Body of pancreas (tissue), 4 donors: ENCODE measurements at regions not wholly inside any gene's neighbourhood (a gene's known extent, or its start where the extent isn't known, plus 50 kb on each side); places are given as distances from the start of the nearest gene placed in this dataset.
"Not testable (repeated sequence)": the region's sequence is repeated elsewhere in the genome, so short reads cannot be mapped to it uniquely, and the experiment has no call there.

ENCODE experiments used
- ATAC-seq: fragments of 150-250 bp; one replicate; pipeline ENCODE4 v1.9.1; 2016
- DNase-seq, 4 donors: peaks; one replicate each; pipeline ENCODE4 v3.0.0-alpha.2; 2019
- H3K27ac ChIP-seq, 4 donors: fragments of 200-600 bp; sonication (generic); 1 replicate in 3 of 4; 2 replicates in 1 of 4; pipeline versions ENCODE4 v1.5.1 to v1.6.1; 2016 to 2019; ENCODE audit warnings: mild to moderate bottlenecking in 1 of 4, mixed read lengths in 1 of 4, moderate library complexity in 1 of 4
- H3K27me3 ChIP-seq, 2 donors: fragments of 200-600 bp; sonication (generic); one replicate each; pipeline ENCODE4 v1.6.0; 2016; ENCODE audit warnings: mild to moderate bottlenecking in 1 of 2
- H3K36me3 ChIP-seq, 2 donors: fragments of 200-600 bp; sonication (generic); replicated peaks in 1 of 2; 2 replicates each; pipeline ENCODE4 v1.5.1; 2016; ENCODE audit warnings: low read depth in 2 of 2; ENCODE audit not compliant: insufficient read depth in 1 of 2
- H3K4me1 ChIP-seq: fragments of 200-600 bp; sonication (generic); one replicate; pipeline ENCODE4 v1.6.0; 2016
- H3K4me3 ChIP-seq, 2 donors: fragments of 200-600 bp; sonication (generic); 1 replicate in 1 of 2; 2 replicates in 1 of 2; pipeline ENCODE4 v1.5.1; 2016 to 2019
- H3K9me3 ChIP-seq, 3 donors: fragments of 200-600 bp; sonication (generic); 1 replicate in 2 of 3; 2 replicates in 1 of 3; pipeline ENCODE4 v1.5.1; 2016
- CTCF ChIP-seq, 7 experiments: fragments of 450-650 bp in 4 of 7; fragments of 200-600 bp in 3 of 7; sonication (generic) in 3 of 7; IDR thresholded peaks; one replicate each; pipeline ENCODE4 v1.5.1; 2016 to 2019; ENCODE audit warnings: antibody characterized with exemption in 7 of 7
- POLR2A ChIP-seq, 3 donors: fragments of 450-650 bp; IDR thresholded peaks; one replicate each; pipeline ENCODE4 v1.6.1; 2016; ENCODE audit warnings: antibody characterized with exemption in 3 of 3, mild to moderate bottlenecking in 2 of 3
- WGBS, 2 donors: methylation state at CpG; one replicate each; pipeline ENCODE4 v1.1.5; 2017; 5-methylcytosine and 5-hydroxymethylcytosine counted together
- intact Hi-C: fragments of 100-400 bp; cut with DNase I; formaldehyde crosslinking; loops from one replicate; pipeline ENCODE4 v1.15.1; 2023

GRCh38 chr5:50921366-50922133 is 255.1 kb downstream of the PARP8 start:
- intact Hi-C loops: no loop called here
- TF ChIP-seq CTCF (IDR thresholded peaks at IDR 0.05) (no peak), POLR2A (IDR thresholded peaks at IDR 0.05) (no peak)
- Histone ChIP-seq H3K27me3 (no peaks in the 10 kb centered on the region), H3K36me3 (no peaks in the 10 kb centered on the region), H3K4me3 (no peak overlapping the region), H3K27ac (no peak overlapping the region), H3K4me1 (no peaks in the 10 kb centered on the region), H3K9me3 (no peaks in the 10 kb centered on the region)
- DNase-seq (no peak), ATAC-seq (no peak)
- WGBS, 2 donors: 93 to 99% methylated on average over 13 to 16 of the region's 20 CpGs

GRCh38 chr5:50922134-50922941 is 255.9 kb downstream of the PARP8 start:
- H3K4me3 ChIP-seq, H3K27ac ChIP-seq, DNase-seq, H3K27me3 ChIP-seq, H3K36me3 ChIP-seq, H3K4me1 ChIP-seq, intact Hi-C loops, H3K9me3 ChIP-seq: not testable (repeated sequence)
- ATAC-seq: peak; percentile 38
- WGBS, 2 donors: 69 to 77% methylated on average over 21 to 32 of the region's 37 CpGs
- TF ChIP-seq CTCF (IDR thresholded peaks at IDR 0.05): peak in 4 of 7 experiments; percentile 11 to 40 (median 24)

- no peak overlapping the region for H3K4me3 ChIP-seq
- no peak for DNase-seq
- intact Hi-C loops: no loop called here
- no peaks in the 10 kb centered on the region for H3K27me3 ChIP-seq
- no peak for TF ChIP-seq POLR2A (IDR thresholded peaks at IDR 0.05)
- WGBS, 2 donors: 81 to 86% methylated on average over 13 to 32 of the region's 34 CpGs
- no peak overlapping the region for H3K27ac ChIP-seq
- H3K4me1 ChIP-seq: no peaks in the 10 kb centered on the region
- no peaks in the 10 kb centered on the region for H3K9me3 ChIP-seq
- no peak for ATAC-seq
- H3K36me3 ChIP-seq: no peaks in the 10 kb centered on the region
Measured at GRCh38 chr5:50922942-50923767, 256.7 kb downstream of the PARP8 start.

GRCh38 chr5:50923768-50924494 is 257.5 kb downstream of the PARP8 start:
- ATAC-seq: no peak
- H3K27ac ChIP-seq: no peak overlapping the region
- no peaks in the 10 kb centered on the region for H3K36me3 ChIP-seq
- H3K4me3 ChIP-seq: no peak overlapping the region
- intact Hi-C loops: no loop called here
- no peak for DNase-seq
- 66 to 83% methylated on average over 9 to 18 of the region's 18 CpGs for WGBS, 2 donors
- H3K9me3 ChIP-seq: no peaks in the 10 kb centered on the region
- no peaks in the 10 kb centered on the region for H3K4me1 ChIP-seq
- TF ChIP-seq CTCF (IDR thresholded peaks at IDR 0.05): no peak
- no peak for TF ChIP-seq POLR2A (IDR thresholded peaks at IDR 0.05)
- no peaks in the 10 kb centered on the region for H3K27me3 ChIP-seq
